Liver (tissue), 7 donors: ENCODE measurements at regions not wholly inside any gene's neighbourhood (a gene's known extent, or its start where the extent isn't known, plus 50 kb on each side); places are given as distances from the start of the nearest gene placed in this dataset.

Source experiments
- DNase-seq: peaks from one replicate; pipeline ENCODE4 v3.0.0-alpha.2; 2017; ENCODE audit warnings: low spot score
- H3K27ac ChIP-seq, 2 donors: one replicate each; pipeline ENCODE4 v1.7.0; 2013; ENCODE audit warnings: inconsistent platforms in 2 of 2, low read length in 2 of 2, control low read depth in 1 of 2, low read depth in 1 of 2, mild to moderate bottlenecking in 1 of 2
- H3K27me3 ChIP-seq, 4 donors: one replicate each; pipeline versions ENCODE4 v1.6.1 to v1.7.0; 2013; ENCODE audit warnings: low read length in 3 of 4, inconsistent platforms in 1 of 4, mild to moderate bottlenecking in 1 of 4, moderate library complexity in 1 of 4; ENCODE audit not compliant: control insufficient read depth in 4 of 4, insufficient read depth in 4 of 4
- H3K36me3 ChIP-seq, 4 donors: one replicate each; pipeline versions ENCODE4 v1.6.1 to v1.7.0; 2013; ENCODE audit warnings: low read length in 3 of 4, mild to moderate bottlenecking in 3 of 4, low read depth in 1 of 4, moderate library complexity in 1 of 4; ENCODE audit not compliant: control insufficient read depth in 4 of 4, insufficient read depth in 3 of 4
- H3K4me1 ChIP-seq, 4 donors: one replicate each; pipeline versions ENCODE4 v1.6.1 to v1.7.0; 2013; ENCODE audit warnings: low read length in 3 of 4, mild to moderate bottlenecking in 3 of 4, moderate library complexity in 1 of 4; ENCODE audit not compliant: control insufficient read depth in 4 of 4, insufficient read depth in 4 of 4
- H3K4me3 ChIP-seq, 3 donors: one replicate each; pipeline versions ENCODE4 v1.6.1 to v1.7.0; 2013; ENCODE audit warnings: low read length in 3 of 3, control low read depth in 1 of 3, low read depth in 1 of 3, mild to moderate bottlenecking in 1 of 3
- H3K9ac ChIP-seq, 2 donors: one replicate each; pipeline ENCODE4 v1.7.0; 2013; ENCODE audit warnings: low read length in 2 of 2, mild to moderate bottlenecking in 2 of 2, moderate library complexity in 2 of 2, control low read depth in 1 of 2, low read depth in 1 of 2
- H3K9me3 ChIP-seq, 4 donors: one replicate each; pipeline versions ENCODE4 v1.6.1 to v1.7.0; 2013; ENCODE audit warnings: low read length in 3 of 4; ENCODE audit not compliant: control insufficient read depth in 4 of 4
- EGR1 ChIP-seq, 2 donors: IDR thresholded peaks; 2 replicates each; pipeline ENCODE4 v1.6.1; 2016 to 2018; ENCODE audit warnings: antibody characterized with exemption in 2 of 2, low read depth in 2 of 2
- FOXA1 ChIP-seq: IDR thresholded peaks from 2 replicates; pipeline ENCODE4 v1.6.1; 2016; ENCODE audit warnings: antibody characterized with exemption
- FOXA2 ChIP-seq: IDR thresholded peaks from 2 replicates; pipeline ENCODE4 v1.6.1; 2016; ENCODE audit warnings: antibody characterized with exemption
- GABPA ChIP-seq, 2 donors: IDR thresholded peaks in 1 of 2; conservative IDR thresholded peaks in 1 of 2; 2 replicates each; pipeline ENCODE4 v1.6.1; 2016; ENCODE audit warnings: antibody characterized with exemption in 2 of 2, mild to moderate bottlenecking in 1 of 2, moderate library complexity in 1 of 2
- HNF4A ChIP-seq, 2 donors: conservative IDR thresholded peaks; 2 replicates each; pipeline ENCODE4 v1.6.1; 2016; ENCODE audit warnings: antibody characterized with exemption in 2 of 2, mild to moderate bottlenecking in 2 of 2
- HNF4G ChIP-seq: IDR thresholded peaks from 2 replicates; pipeline ENCODE4 v1.6.1; 2016; ENCODE audit warnings: antibody characterized with exemption
- JUND ChIP-seq, 2 donors: IDR thresholded peaks; 2 replicates each; pipeline ENCODE4 v1.6.1; 2016; ENCODE audit warnings: antibody characterized with exemption in 2 of 2
- MAX ChIP-seq: IDR thresholded peaks from 2 replicates; pipeline ENCODE4 v1.6.1; 2016; ENCODE audit warnings: antibody characterized with exemption
- NR2F2 ChIP-seq: IDR thresholded peaks from 2 replicates; pipeline ENCODE4 v1.6.1; 2016; ENCODE audit warnings: antibody characterized with exemption
- RAD21 ChIP-seq, 2 donors: IDR thresholded peaks; 2 replicates each; pipeline ENCODE4 v1.6.1; 2016; ENCODE audit warnings: antibody characterized with exemption in 2 of 2, mild to moderate bottlenecking in 2 of 2
- RXRA ChIP-seq, 2 donors: IDR thresholded peaks; 2 replicates each; pipeline ENCODE4 v1.6.1; 2017 to 2018; ENCODE audit warnings: antibody characterized with exemption in 2 of 2, mild to moderate bottlenecking in 1 of 2
- SP1 ChIP-seq: IDR thresholded peaks from 2 replicates; pipeline ENCODE4 v1.6.1; 2018; ENCODE audit warnings: antibody characterized with exemption, mild to moderate bottlenecking
- TAF1 ChIP-seq: conservative IDR thresholded peaks from 2 replicates; pipeline ENCODE4 v1.6.1; 2016; ENCODE audit warnings: antibody characterized with exemption, mild to moderate bottlenecking
- YY1 ChIP-seq: IDR thresholded peaks from 2 replicates; pipeline ENCODE4 v1.6.1; 2016; ENCODE audit warnings: antibody characterized with exemption, mild to moderate bottlenecking
- ZBTB33 ChIP-seq: IDR thresholded peaks from 2 replicates; pipeline ENCODE4 v1.6.1; 2016; ENCODE audit warnings: antibody characterized with exemption
- WGBS: extraction: QIAGEN DNeasy Blood & Tissue Kit; methylation state at CpG from one replicate; pipeline ENCODE4 v1.1.7; 2013; 5-methylcytosine and 5-hydroxymethylcytosine counted together
- TF ChIP-seq, protein P1 (sequence below): IDR thresholded peaks from 2 replicates; pipeline ENCODE4 v1.6.1; 2016; ENCODE audit warnings: antibody characterized with exemption
- donor health status: healthy.
- donor health status: healthy.
- donor health status: healthy.
- donor health status: healthy.

DNA sequence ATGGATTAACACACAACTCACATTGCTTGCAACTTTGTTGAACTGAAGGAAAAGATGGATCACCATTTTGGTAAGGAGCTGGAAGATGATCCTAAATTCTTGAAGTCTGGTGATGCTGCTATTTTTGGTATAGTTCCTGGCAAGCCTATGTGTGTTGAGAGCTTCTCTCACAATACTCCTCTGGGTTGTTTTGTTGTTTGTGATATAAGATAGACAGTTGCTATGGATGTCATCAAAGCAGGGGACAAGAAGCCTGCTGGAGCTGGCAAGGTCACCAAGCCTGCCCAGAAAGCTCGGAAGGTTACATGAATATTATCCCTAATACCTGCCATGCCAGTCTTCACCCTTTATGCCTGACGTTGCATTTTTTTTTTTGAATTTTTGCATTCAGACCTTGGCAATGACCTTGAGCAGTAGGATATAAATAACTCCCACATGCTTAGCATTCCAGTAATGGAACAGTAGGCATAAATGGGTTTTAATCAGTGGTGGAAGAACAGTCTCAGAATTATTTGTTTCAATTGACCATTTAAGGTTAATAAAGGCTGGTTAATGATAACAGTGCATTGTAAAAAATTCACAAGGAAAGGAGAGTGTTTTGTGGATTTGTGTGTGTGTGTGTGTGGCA lies 129.0 kb upstream of the SEL1L start:
- no peaks in the 10 kb centered on the region for H3K36me3 ChIP-seq
- no peaks in the 10 kb centered on the region for H3K27me3 ChIP-seq
- 75% methylated on average over 2 of the region's 2 CpGs for WGBS
- no peak for TF ChIP-seq SP1
- TF ChIP-seq YY1, result no peak
- TF ChIP-seq MAX, result no peak
- TF ChIP-seq RXRA (IDR thresholded peaks at IDR 0.05), result no peak
- TF ChIP-seq TAF1, result no peak
- no peak for TF ChIP-seq HNF4G
- no peak for TF ChIP-seq NR2F2
- H3K4me3 ChIP-seq, result no peak overlapping the region
- no peaks in the 10 kb centered on the region for H3K4me1 ChIP-seq
- DNase-seq, result no peak
- H3K27ac ChIP-seq, result no peak overlapping the region
- no peak overlapping the region for H3K9ac ChIP-seq
- no peaks in the 10 kb centered on the region for H3K9me3 ChIP-seq

GRCh38 chr14:81668626-81669274 lies 135.1 kb upstream of the SEL1L start:
- TF ChIP-seq HNF4A (conservative IDR thresholded peaks at IDR 0.05) (no peak), YY1 (no peak), TAF1 (no peak), MAX (no peak), SP1 (no peak), FOXA2 (no peak), HNF4G (no peak), FOXA1 (no peak), JUND (IDR thresholded peaks at IDR 0.05) (no peak), GABPA (IDR thresholded peaks at IDR 0.05 in 1 of 2, conservative IDR thresholded peaks at IDR 0.05 in 1 of 2) (no peak), EGR1 (IDR thresholded peaks at IDR 0.05; ENCODE audit: low read depth in 2 of 2) (no peak), NR2F2 (no peak), RAD21 (IDR thresholded peaks at IDR 0.05) (no peak), ZBTB33 (no peak)
- TF ChIP-seq, protein P1, sequence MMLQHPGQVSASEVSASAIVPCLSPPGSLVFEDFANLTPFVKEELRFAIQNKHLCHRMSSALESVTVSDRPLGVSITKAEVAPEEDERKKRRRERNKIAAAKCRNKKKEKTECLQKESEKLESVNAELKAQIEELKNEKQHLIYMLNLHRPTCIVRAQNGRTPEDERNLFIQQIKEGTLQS, result no peak
- H3K36me3 ChIP-seq, result no peaks in the 10 kb centered on the region
- no peak overlapping the region for H3K9ac ChIP-seq
- no peaks in the 10 kb centered on the region for H3K4me1 ChIP-seq
- H3K27me3 ChIP-seq, result no peaks in the 10 kb centered on the region
- 92% methylated on average over 32 of the region's 32 CpGs for WGBS
- no peak overlapping the region for H3K27ac ChIP-seq
- H3K9me3 ChIP-seq, result peaks cover 0 to 1% (median 0%) of the 10 kb centered on the region in 4 donors
- no peak overlapping the region for H3K4me3 ChIP-seq
- no peak for DNase-seq

DNA sequence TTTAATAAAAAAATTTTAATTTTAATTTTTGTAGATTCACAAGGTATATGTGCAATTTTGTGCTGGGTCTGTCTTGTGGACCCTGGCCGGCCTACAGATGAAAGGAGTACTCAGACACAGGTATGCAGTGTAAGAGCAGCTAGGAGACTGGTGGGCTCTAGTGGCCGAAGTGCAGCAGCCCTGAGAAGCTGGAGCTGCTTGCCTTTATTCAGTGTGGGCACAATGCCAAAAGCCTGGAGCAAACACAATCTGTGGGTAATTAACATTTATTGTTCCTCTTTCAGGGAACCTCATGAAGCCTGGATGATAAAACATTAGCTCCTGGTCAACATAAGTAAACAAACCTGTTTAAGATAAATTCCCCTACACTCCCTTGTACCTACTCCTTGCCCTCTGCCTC lies 135.7 kb upstream of the SEL1L start:
- DNase-seq, result no peak
- H3K36me3 ChIP-seq, result no peaks in the 10 kb centered on the region
- H3K4me3 ChIP-seq, result no peak overlapping the region
- H3K27me3 ChIP-seq, result no peaks in the 10 kb centered on the region
- 92% methylated on average over 2 of the region's 2 CpGs for WGBS
- H3K4me1 ChIP-seq, result no peaks in the 10 kb centered on the region
- TF ChIP-seq HNF4G (no peak), MAX (no peak), RXRA (IDR thresholded peaks at IDR 0.05) (no peak), HNF4A (conservative IDR thresholded peaks at IDR 0.05) (no peak), EGR1 (IDR thresholded peaks at IDR 0.05; ENCODE audit: low read depth in 2 of 2) (no peak)
- H3K27ac ChIP-seq, result no peak overlapping the region
- no peak overlapping the region for H3K9ac ChIP-seq
- H3K9me3 ChIP-seq, result peaks cover 0 to 1% (median 0%) of the 10 kb centered on the region in 4 donors
